GM23338 (cell line): ENCODE measurements at regions not wholly inside any gene's neighbourhood (a gene's known extent, or its start where the extent isn't known, plus 50 kb on each side); places are given as distances from the start of the nearest gene placed in this dataset.
"Not testable (repeated sequence)": the region's sequence is repeated elsewhere in the genome, so short reads cannot be mapped to it uniquely, and the experiment has no call there.

Experiments used
- ATAC-seq: fragments of 200-7000 bp; cut with Tn5 transposase; 3 replicates; pipeline ENCODE4 v1.9.1; 2020
- DNase-seq: peaks from one replicate; pipeline ENCODE4 v3.0.0-alpha.2; 2015; ENCODE audit warnings: low spot score
- H2AFZ ChIP-seq: fragments of 200-600 bp; sonication (generic); 2 replicates; pipeline ENCODE4 v1.8.0; 2016; ENCODE audit warnings: antibody characterized with exemption, mild to moderate bottlenecking, moderate library complexity
- H3F3A ChIP-seq: fragments of 200-600 bp; sonication (generic); replicated peaks from 2 replicates; pipeline ENCODE4 v1.8.0; 2017; ENCODE audit warnings: antibody characterized with exemption, mixed run types, low read depth
- H3K27ac ChIP-seq: fragments of 200-600 bp; sonication (generic); 2 replicates; pipeline ENCODE4 v1.6.1; 2016; ENCODE audit warnings: low read depth
- H3K27me3 ChIP-seq: fragments of 200-600 bp; sonication (generic); 2 replicates; pipeline ENCODE4 v1.8.0; 2016; ENCODE audit warnings: mild to moderate bottlenecking, mixed run types, moderate library complexity; ENCODE audit not compliant: insufficient read depth
- H3K36me3 ChIP-seq: fragments of 200-600 bp; sonication (generic); 2 replicates; pipeline ENCODE4 v1.8.0; 2016; ENCODE audit warnings: mild to moderate bottlenecking; ENCODE audit not compliant: insufficient read depth
- H3K4me1 ChIP-seq: fragments of 200-600 bp; sonication (generic); 2 replicates; pipeline ENCODE4 v1.8.0; 2016; ENCODE audit warnings: mild to moderate bottlenecking, moderate library complexity; ENCODE audit not compliant: insufficient read depth
- H3K4me2 ChIP-seq: fragments of 200-600 bp; sonication (generic); 2 replicates; pipeline ENCODE4 v1.7.1; 2017; ENCODE audit warnings: mixed run types
- H3K4me3 ChIP-seq: fragments of 200-600 bp; sonication (generic); 2 replicates; pipeline ENCODE4 v1.6.1; 2016; ENCODE audit warnings: mixed run types
- H3K79me2 ChIP-seq: fragments of 200-600 bp; sonication (generic); replicated peaks from 2 replicates; pipeline ENCODE4 v1.8.0; 2017; ENCODE audit warnings: mild to moderate bottlenecking; ENCODE audit not compliant: insufficient read depth
- H3K9me2 ChIP-seq: fragments of 200-600 bp; sonication (generic); 2 replicates; pipeline ENCODE4 v1.8.0; 2017; ENCODE audit not compliant: insufficient read depth
- H4K20me1 ChIP-seq: fragments of 200-600 bp; sonication (generic); replicated peaks from 2 replicates; pipeline ENCODE4 v1.8.0; 2017; ENCODE audit warnings: mild to moderate bottlenecking; ENCODE audit not compliant: insufficient read depth
- H3K27ac Mint-ChIP-seq: 2 replicates; pipeline ENCODE4 v1.8.0; 2020; ENCODE audit warnings: inconsistent platforms, mild to moderate bottlenecking, moderate library complexity, mixed read lengths
- H3K27me3 Mint-ChIP-seq: 3 replicates; pipeline ENCODE4 v1.8.0; 2022; ENCODE audit warnings: low read depth, mild to moderate bottlenecking, moderate library complexity, mixed read lengths, inconsistent platforms; ENCODE audit not compliant: insufficient read depth, poor library complexity
- H3K36me3 Mint-ChIP-seq: 3 replicates; pipeline ENCODE4 v1.8.0; 2021; ENCODE audit warnings: low read depth, mild to moderate bottlenecking, inconsistent platforms, moderate library complexity, mixed read lengths
- H3K4me1 Mint-ChIP-seq: 3 replicates; pipeline ENCODE4 v1.8.0; 2020; ENCODE audit warnings: mild to moderate bottlenecking, inconsistent platforms, mixed read lengths
- H3K4me3 Mint-ChIP-seq: 3 replicates; pipeline ENCODE4 v1.8.0; 2021; ENCODE audit warnings: moderate library complexity, mild to moderate bottlenecking, inconsistent platforms, mixed read lengths
- H3K9me3 Mint-ChIP-seq: 3 replicates; pipeline ENCODE4 v1.8.0; 2020; ENCODE audit warnings: moderate library complexity, mild to moderate bottlenecking, inconsistent platforms, mixed read lengths
- CREB1 ChIP-seq: fragments of 250-450 bp; sonication (Bioruptor Pico); IDR thresholded peaks from 2 replicates; pipeline ENCODE4 v1.5.0; 2020; ENCODE audit warnings: low read depth, mild to moderate bottlenecking, moderate library complexity
- ETS1 ChIP-seq: IDR thresholded peaks from 2 replicates; pipeline ENCODE4 v1.6.1; 2016; ENCODE audit warnings: antibody characterized with exemption
- EZH2phosphoT487 ChIP-seq: fragments of 200-600 bp; sonication (generic); IDR thresholded peaks from one replicate; pipeline ENCODE4 v1.8.1; 2018; ENCODE audit warnings: antibody characterized with exemption; ENCODE audit not compliant: unreplicated experiment
- JUNB ChIP-seq: IDR thresholded peaks from one replicate; pipeline ENCODE4 v1.6.1; 2016; ENCODE audit warnings: antibody characterized with exemption; ENCODE audit not compliant: unreplicated experiment
- NANOG ChIP-seq: IDR thresholded peaks from 2 replicates; pipeline ENCODE4 v1.6.1; 2016; ENCODE audit warnings: antibody characterized with exemption, borderline replicate concordance
- POLR2AphosphoS5 ChIP-seq: IDR thresholded peaks from 2 replicates; pipeline ENCODE4 v1.6.1; 2016; ENCODE audit warnings: antibody characterized with exemption, low read depth
- STAT1 ChIP-seq: IDR thresholded peaks from one replicate; pipeline ENCODE4 v1.6.1; 2016; ENCODE audit warnings: antibody characterized with exemption; ENCODE audit not compliant: unreplicated experiment
- ZNF114 ChIP-seq: fragments of 250-450 bp; sonication (Bioruptor Pico); IDR thresholded peaks from 2 replicates; pipeline ENCODE4 v1.5.0; 2020; ENCODE audit warnings: mild to moderate bottlenecking, moderate library complexity
- TF ChIP-seq, protein P1 (sequence below), 2 experiments: fragments of 200-600 bp in 1 of 2; sonication (generic) in 1 of 2; conservative IDR thresholded peaks; 2 replicates each; pipeline versions ENCODE4 v1.5.1 to v1.6.1; 2016 to 2017; ENCODE audit warnings: antibody characterized with exemption in 2 of 2, low read depth in 2 of 2, mild to moderate bottlenecking in 2 of 2, moderate library complexity in 1 of 2
- TF ChIP-seq, protein P2 (sequence below): IDR thresholded peaks from one replicate; pipeline ENCODE4 v1.6.1; 2018; ENCODE audit warnings: antibody characterized with exemption; ENCODE audit not compliant: unreplicated experiment
- TF ChIP-seq, protein P3 (sequence below): fragments of 250-450 bp; sonication (Bioruptor Pico); IDR thresholded peaks from 2 replicates; pipeline ENCODE4 v1.5.0; 2020; ENCODE audit warnings: mild to moderate bottlenecking, moderate library complexity

DNA sequence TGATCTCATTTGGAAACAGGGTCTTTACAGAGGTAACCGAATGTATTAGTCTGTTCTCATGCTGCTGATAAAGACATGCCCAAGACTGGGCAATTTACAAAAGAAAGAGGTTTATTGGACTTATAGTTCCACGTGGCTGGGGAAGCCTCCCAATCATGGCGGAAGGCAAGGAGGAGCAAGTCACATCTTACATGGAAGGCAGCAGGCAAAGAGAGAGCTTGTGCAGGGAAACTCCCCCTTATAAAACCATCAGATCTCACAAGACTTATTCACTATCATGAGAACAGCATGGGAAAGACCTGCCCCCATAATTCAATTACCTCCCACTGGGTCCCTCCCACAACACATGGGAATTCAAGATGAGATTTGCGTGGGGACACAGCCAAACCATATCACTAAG is 171.8 kb upstream of the ID2 start:
- not testable (repeated sequence) for H3K4me1 ChIP-seq, H3K9me2 ChIP-seq, H3K27me3 ChIP-seq, H3K4me3 ChIP-seq, H3K4me1 Mint-ChIP-seq, H3K36me3 ChIP-seq, H3K27ac Mint-ChIP-seq, H3K79me2 ChIP-seq, H4K20me1 ChIP-seq, DNase-seq, H3K27ac ChIP-seq, H2AFZ ChIP-seq, H3K4me2 ChIP-seq, H3F3A ChIP-seq, H3K4me3 Mint-ChIP-seq, ATAC-seq
- Mint-ChIP-seq H3K27me3 (peaks cover 11% of the 10 kb centered on the region), H3K9me3 (peaks cover 50% of the 10 kb centered on the region), H3K36me3 (peaks cover 25% of the 10 kb centered on the region)

- Histone ChIP-seq H3K27me3 (no peaks in the 10 kb centered on the region), H3K36me3 (no peaks in the 10 kb centered on the region), H3K9me2 (no peaks in the 10 kb centered on the region), H2AFZ (no peak overlapping the region), H3K4me3 (no peak overlapping the region), H4K20me1 (no peaks in the 10 kb centered on the region), H3K79me2 (no peaks in the 10 kb centered on the region), H3K27ac (no peak overlapping the region), H3K4me1 (no peaks in the 10 kb centered on the region), H3K4me2 (no peak overlapping the region), H3F3A (no peaks in the 10 kb centered on the region)
- H3K27me3 Mint-ChIP-seq = peaks cover 7% of the 10 kb centered on the region
- H3K27ac Mint-ChIP-seq = no peak overlapping the region
- no peak overlapping the region for H3K4me3 Mint-ChIP-seq
- H3K36me3 Mint-ChIP-seq = peaks cover 25% of the 10 kb centered on the region
- H3K4me1 Mint-ChIP-seq = peaks cover under 1% of the 10 kb centered on the region
- no peak for DNase-seq
- peaks cover 50% of the 10 kb centered on the region for H3K9me3 Mint-ChIP-seq
- ATAC-seq = no peak
- no peak for TF ChIP-seq POLR2AphosphoS5
- TF ChIP-seq, protein P1, sequence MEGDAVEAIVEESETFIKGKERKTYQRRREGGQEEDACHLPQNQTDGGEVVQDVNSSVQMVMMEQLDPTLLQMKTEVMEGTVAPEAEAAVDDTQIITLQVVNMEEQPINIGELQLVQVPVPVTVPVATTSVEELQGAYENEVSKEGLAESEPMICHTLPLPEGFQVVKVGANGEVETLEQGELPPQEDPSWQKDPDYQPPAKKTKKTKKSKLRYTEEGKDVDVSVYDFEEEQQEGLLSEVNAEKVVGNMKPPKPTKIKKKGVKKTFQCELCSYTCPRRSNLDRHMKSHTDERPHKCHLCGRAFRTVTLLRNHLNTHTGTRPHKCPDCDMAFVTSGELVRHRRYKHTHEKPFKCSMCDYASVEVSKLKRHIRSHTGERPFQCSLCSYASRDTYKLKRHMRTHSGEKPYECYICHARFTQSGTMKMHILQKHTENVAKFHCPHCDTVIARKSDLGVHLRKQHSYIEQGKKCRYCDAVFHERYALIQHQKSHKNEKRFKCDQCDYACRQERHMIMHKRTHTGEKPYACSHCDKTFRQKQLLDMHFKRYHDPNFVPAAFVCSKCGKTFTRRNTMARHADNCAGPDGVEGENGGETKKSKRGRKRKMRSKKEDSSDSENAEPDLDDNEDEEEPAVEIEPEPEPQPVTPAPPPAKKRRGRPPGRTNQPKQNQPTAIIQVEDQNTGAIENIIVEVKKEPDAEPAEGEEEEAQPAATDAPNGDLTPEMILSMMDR (conservative IDR thresholded peaks at IDR 0.05; ENCODE audit: low read depth in 2 of 2) = no peak
- TF ChIP-seq CREB1 = no peak
- TF ChIP-seq ETS1 = no peak
- TF ChIP-seq EZH2phosphoT487 = no peak
- TF ChIP-seq, protein P2, sequence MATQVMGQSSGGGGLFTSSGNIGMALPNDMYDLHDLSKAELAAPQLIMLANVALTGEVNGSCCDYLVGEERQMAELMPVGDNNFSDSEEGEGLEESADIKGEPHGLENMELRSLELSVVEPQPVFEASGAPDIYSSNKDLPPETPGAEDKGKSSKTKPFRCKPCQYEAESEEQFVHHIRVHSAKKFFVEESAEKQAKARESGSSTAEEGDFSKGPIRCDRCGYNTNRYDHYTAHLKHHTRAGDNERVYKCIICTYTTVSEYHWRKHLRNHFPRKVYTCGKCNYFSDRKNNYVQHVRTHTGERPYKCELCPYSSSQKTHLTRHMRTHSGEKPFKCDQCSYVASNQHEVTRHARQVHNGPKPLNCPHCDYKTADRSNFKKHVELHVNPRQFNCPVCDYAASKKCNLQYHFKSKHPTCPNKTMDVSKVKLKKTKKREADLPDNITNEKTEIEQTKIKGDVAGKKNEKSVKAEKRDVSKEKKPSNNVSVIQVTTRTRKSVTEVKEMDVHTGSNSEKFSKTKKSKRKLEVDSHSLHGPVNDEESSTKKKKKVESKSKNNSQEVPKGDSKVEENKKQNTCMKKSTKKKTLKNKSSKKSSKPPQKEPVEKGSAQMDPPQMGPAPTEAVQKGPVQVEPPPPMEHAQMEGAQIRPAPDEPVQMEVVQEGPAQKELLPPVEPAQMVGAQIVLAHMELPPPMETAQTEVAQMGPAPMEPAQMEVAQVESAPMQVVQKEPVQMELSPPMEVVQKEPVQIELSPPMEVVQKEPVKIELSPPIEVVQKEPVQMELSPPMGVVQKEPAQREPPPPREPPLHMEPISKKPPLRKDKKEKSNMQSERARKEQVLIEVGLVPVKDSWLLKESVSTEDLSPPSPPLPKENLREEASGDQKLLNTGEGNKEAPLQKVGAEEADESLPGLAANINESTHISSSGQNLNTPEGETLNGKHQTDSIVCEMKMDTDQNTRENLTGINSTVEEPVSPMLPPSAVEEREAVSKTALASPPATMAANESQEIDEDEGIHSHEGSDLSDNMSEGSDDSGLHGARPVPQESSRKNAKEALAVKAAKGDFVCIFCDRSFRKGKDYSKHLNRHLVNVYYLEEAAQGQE = no peak
- TF ChIP-seq NANOG = no peak
- no peak for TF ChIP-seq ZNF114 (CRISPR knock-in tag)
- TF ChIP-seq, protein P3, sequence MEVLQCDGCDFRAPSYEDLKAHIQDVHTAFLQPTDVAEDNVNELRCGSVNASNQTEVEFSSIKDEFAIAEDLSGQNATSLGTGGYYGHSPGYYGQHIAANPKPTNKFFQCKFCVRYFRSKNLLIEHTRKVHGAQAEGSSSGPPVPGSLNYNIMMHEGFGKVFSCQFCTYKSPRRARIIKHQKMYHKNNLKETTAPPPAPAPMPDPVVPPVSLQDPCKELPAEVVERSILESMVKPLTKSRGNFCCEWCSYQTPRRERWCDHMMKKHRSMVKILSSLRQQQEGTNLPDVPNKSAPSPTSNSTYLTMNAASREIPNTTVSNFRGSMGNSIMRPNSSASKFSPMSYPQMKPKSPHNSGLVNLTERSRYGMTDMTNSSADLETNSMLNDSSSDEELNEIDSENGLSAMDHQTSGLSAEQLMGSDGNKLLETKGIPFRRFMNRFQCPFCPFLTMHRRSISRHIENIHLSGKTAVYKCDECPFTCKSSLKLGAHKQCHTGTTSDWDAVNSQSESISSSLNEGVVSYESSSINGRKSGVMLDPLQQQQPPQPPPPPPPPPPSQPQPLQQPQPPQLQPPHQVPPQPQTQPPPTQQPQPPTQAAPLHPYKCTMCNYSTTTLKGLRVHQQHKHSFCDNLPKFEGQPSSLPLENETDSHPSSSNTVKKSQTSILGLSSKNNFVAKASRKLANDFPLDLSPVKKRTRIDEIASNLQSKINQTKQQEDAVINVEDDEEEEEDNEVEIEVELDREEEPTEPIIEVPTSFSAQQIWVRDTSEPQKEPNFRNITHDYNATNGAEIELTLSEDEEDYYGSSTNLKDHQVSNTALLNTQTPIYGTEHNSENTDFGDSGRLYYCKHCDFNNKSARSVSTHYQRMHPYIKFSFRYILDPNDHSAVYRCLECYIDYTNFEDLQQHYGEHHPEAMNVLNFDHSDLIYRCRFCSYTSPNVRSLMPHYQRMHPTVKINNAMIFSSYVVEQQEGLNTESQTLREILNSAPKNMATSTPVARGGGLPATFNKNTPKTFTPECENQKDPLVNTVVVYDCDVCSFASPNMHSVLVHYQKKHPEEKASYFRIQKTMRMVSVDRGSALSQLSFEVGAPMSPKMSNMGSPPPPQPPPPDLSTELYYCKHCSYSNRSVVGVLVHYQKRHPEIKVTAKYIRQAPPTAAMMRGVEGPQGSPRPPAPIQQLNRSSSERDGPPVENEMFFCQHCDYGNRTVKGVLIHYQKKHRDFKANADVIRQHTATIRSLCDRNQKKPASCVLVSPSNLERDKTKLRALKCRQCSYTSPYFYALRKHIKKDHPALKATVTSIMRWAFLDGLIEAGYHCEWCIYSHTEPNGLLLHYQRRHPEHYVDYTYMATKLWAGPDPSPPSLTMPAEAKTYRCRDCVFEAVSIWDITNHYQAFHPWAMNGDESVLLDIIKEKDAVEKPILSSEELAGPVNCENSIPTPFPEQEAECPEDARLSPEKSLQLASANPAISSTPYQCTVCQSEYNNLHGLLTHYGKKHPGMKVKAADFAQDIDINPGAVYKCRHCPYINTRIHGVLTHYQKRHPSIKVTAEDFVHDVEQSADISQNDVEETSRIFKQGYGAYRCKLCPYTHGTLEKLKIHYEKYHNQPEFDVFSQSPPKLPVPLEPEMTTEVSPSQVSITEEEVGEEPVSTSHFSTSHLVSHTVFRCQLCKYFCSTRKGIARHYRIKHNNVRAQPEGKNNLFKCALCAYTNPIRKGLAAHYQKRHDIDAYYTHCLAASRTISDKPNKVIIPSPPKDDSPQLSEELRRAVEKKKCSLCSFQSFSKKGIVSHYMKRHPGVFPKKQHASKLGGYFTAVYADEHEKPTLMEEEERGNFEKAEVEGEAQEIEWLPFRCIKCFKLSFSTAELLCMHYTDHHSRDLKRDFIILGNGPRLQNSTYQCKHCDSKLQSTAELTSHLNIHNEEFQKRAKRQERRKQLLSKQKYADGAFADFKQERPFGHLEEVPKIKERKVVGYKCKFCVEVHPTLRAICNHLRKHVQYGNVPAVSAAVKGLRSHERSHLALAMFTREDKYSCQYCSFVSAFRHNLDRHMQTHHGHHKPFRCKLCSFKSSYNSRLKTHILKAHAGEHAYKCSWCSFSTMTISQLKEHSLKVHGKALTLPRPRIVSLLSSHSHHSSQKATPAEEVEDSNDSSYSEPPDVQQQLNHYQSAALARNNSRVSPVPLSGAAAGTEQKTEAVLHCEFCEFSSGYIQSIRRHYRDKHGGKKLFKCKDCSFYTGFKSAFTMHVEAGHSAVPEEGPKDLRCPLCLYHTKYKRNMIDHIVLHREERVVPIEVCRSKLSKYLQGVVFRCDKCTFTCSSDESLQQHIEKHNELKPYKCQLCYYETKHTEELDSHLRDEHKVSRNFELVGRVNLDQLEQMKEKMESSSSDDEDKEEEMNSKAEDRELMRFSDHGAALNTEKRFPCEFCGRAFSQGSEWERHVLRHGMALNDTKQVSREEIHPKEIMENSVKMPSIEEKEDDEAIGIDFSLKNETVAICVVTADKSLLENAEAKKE = no peak
- TF ChIP-seq STAT1 = no peak
- no peak for TF ChIP-seq JUNB
Measured at GRCh38 chr2:8510519-8510918, 171.3 kb upstream of the ID2 start.
